ENCODE measurements at regions not wholly inside any gene's neighbourhood (a gene's known extent, or its start where the extent isn't known, plus 50 kb on each side); places are given as distances from the start of the nearest gene placed in this dataset.

GRCh38 chr5:141745390-141745789 lies 63.4 kb upstream of the ARAP3 start:
- DNase-seq = no peak

DNA sequence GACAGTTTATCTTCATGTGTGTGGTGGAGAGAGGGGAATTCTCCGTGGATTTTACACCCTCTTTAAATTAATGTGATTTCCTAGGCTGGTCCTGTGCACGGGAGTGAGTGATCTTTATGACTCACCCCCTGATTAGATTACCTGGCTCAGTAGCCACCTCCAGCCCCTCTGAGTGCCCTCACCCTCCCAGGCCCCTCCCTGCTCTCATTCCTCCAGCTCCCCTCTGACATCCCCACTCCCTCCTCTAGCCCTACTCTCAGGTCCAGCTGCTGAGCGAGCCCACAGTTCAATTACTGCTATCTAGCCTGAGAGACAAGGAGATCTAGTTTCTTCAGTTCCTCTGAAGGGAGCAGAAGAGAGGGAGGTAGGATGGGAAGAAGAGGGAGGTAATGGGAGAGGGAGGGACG lies 61.8 kb upstream of the ARAP3 start:
- DNase-seq = peak; percentile 48

GRCh38 chr5:141742866-141743851 lies 61.1 kb upstream of the ARAP3 start:
- DNase-seq = peak; percentile 68

DNA sequence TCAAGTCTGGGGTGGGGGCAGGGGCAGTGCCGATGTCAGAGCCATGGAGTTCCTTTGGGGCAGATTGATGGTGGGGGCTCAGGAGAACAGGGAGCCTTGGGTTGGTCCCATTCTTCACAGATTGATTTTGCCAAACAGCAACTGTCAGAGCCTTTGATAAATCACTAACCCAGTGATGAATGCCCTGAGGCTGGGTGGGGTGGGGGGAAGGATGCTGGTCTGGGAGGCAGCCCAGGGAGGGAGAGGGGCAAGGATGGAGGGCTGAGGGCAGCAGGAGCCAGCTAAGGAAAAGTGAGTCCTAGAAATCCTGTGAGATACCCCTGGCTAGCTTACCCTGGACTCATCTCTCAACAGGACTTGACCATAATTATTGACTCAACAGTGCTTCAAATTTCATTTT lies 60.1 kb upstream of the ARAP3 start:
- no peak for DNase-seq

GRCh38 chr5:141740885-141741284 lies 58.9 kb upstream of the ARAP3 start:
- DNase-seq = no peak

- DNase-seq = no peak
Observed at GRCh38 chr5:141737535-141737934, 55.5 kb upstream of the ARAP3 start.

GRCh38 chr5:141735823-141736222 lies 53.8 kb upstream of the ARAP3 start:
- DNase-seq = no peak

- no peak for DNase-seq
Observed at GRCh38 chr5:141734501-141735229, 52.6 kb upstream of the ARAP3 start.

DNA sequence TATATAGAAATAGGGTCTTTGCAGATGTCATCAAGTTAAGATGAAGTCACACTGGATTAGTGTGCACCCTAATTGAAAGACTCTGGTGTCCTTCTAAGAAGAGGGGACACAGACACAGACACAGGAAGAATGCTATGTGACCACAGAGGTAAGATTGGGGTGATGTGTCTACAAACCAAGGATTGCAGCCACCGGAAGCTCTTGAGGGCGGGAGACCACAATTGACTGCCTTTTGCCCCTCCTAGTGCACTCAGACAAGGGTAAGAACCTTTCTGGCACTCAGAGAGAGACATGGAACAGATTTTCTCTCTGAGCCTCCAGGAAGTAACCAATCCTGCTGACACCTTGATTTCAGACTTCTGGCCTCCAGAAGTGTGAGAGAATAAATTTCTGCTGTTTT lies 51.2 kb upstream of the ARAP3 start:
- DNase-seq = no peak

GRCh38 chr5:141732417-141732816 lies 50.4 kb upstream of the ARAP3 start:
- peak; percentile 26 for DNase-seq
